ENCODE measurements at regions not wholly inside any gene's neighbourhood (a gene's known extent, or its start where the extent isn't known, plus 50 kb on each side); places are given as distances from the start of the nearest gene placed in this dataset.
"Not testable (repeated sequence)": the region's sequence is repeated elsewhere in the genome, so short reads cannot be mapped to it uniquely, and the experiment has no call there.

- Mint-ChIP-seq H3K4me3 (no peak overlapping the region), H3K36me3 (ENCODE audit: low read depth) (no peaks in the 10 kb centered on the region), H3K4me1 (ENCODE audit: low read depth) (no peaks in the 10 kb centered on the region), H3K27ac (no peak overlapping the region), H3K9me3 (no peaks in the 10 kb centered on the region), H3K27me3 (ENCODE audit: insufficient read depth) (peaks cover 2% of the 10 kb centered on the region; the same call in 1 of the 2 replicates)
- TF ChIP-seq, protein P1, sequence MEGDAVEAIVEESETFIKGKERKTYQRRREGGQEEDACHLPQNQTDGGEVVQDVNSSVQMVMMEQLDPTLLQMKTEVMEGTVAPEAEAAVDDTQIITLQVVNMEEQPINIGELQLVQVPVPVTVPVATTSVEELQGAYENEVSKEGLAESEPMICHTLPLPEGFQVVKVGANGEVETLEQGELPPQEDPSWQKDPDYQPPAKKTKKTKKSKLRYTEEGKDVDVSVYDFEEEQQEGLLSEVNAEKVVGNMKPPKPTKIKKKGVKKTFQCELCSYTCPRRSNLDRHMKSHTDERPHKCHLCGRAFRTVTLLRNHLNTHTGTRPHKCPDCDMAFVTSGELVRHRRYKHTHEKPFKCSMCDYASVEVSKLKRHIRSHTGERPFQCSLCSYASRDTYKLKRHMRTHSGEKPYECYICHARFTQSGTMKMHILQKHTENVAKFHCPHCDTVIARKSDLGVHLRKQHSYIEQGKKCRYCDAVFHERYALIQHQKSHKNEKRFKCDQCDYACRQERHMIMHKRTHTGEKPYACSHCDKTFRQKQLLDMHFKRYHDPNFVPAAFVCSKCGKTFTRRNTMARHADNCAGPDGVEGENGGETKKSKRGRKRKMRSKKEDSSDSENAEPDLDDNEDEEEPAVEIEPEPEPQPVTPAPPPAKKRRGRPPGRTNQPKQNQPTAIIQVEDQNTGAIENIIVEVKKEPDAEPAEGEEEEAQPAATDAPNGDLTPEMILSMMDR (IDR thresholded peaks at IDR 0.05): no peak
- no peak for DNase-seq
These were observed 253.9 kb downstream of the CEMIP2 start for GRCh38 chr9:71514344-71514975.

GRCh38 chr9:71509054-71509453 lies 259.3 kb downstream of the CEMIP2 start:
- Mint-ChIP-seq H3K4me3 (no peak overlapping the region), H3K27ac (no peak overlapping the region), H3K4me1 (ENCODE audit: low read depth) (no peaks in the 10 kb centered on the region), H3K9me3 (no peaks in the 10 kb centered on the region), H3K36me3 (ENCODE audit: low read depth) (no peaks in the 10 kb centered on the region), H3K27me3 (ENCODE audit: insufficient read depth) (no peaks in the 10 kb centered on the region; the same call in 1 of the 2 replicates)
- TF ChIP-seq, protein P1 (IDR thresholded peaks at IDR 0.05): no peak
- DNase-seq: peak; percentile 2

DNA sequence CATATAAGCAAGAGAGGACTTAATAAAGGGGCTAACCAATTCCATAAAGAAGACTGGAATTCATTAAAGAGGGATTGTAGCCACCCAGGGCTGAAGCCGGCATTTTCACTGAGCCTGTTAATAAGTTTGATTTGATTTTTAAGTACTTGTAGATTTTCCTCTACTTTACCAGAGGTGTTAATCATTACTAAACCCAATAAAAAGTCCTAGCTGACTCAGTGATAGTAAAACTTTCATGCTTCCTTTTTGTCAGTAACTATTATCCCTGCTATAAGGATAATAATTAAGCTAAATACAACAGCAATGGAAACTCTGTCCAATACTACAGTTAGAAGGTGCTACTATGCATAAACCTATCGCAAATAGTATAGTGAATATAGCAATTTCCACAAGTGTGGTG lies 260.2 kb downstream of the CEMIP2 start:
- not testable (repeated sequence) for H3K27me3 Mint-ChIP-seq (ENCODE audit: insufficient read depth); H3K36me3 Mint-ChIP-seq (ENCODE audit: low read depth); H3K4me1 Mint-ChIP-seq (ENCODE audit: low read depth); H3K27ac Mint-ChIP-seq; H3K9me3 Mint-ChIP-seq; H3K4me3 Mint-ChIP-seq; DNase-seq

GRCh38 chr9:71506821-71507220 lies 261.5 kb downstream of the CEMIP2 start:
- Mint-ChIP-seq H3K4me1 (ENCODE audit: low read depth) (no peaks in the 10 kb centered on the region), H3K4me3 (no peak overlapping the region), H3K27ac (no peak overlapping the region), H3K9me3 (no peaks in the 10 kb centered on the region), H3K27me3 (ENCODE audit: insufficient read depth) (no peaks in the 10 kb centered on the region), H3K36me3 (ENCODE audit: low read depth) (no peaks in the 10 kb centered on the region)
- peak; percentile 31 for DNase-seq
- TF ChIP-seq, protein P1 (IDR thresholded peaks at IDR 0.05): no peak

- peak; percentile 0 for DNase-seq
- no peaks in the 10 kb centered on the region for H3K27me3 Mint-ChIP-seq (ENCODE audit: insufficient read depth)
- no peak overlapping the region for H3K4me3 Mint-ChIP-seq
- H3K4me1 Mint-ChIP-seq (ENCODE audit: low read depth): no peaks in the 10 kb centered on the region
- no peaks in the 10 kb centered on the region for H3K36me3 Mint-ChIP-seq (ENCODE audit: low read depth)
- no peaks in the 10 kb centered on the region for H3K9me3 Mint-ChIP-seq
- TF ChIP-seq, protein P1 (IDR thresholded peaks at IDR 0.05): no peak
- no peak overlapping the region for H3K27ac Mint-ChIP-seq
These were observed 263.7 kb downstream of the CEMIP2 start for GRCh38 chr9:71504636-71505035.

- Mint-ChIP-seq H3K27ac (no peak overlapping the region), H3K4me3 (no peak overlapping the region), H3K27me3 (ENCODE audit: insufficient read depth) (no peaks in the 10 kb centered on the region; the same call in 1 of the 2 replicates), H3K4me1 (ENCODE audit: low read depth) (no peaks in the 10 kb centered on the region), H3K36me3 (ENCODE audit: low read depth) (no peaks in the 10 kb centered on the region), H3K9me3 (peaks cover 7% of the 10 kb centered on the region; the same call in 1 of the 2 replicates)
- DNase-seq: no peak
- TF ChIP-seq, protein P1 (IDR thresholded peaks at IDR 0.05): no peak
These were observed 269.6 kb downstream of the CEMIP2 start for GRCh38 chr9:71498691-71499090.

All from HFFc6 (cell line).